Parathyroid adenoma (tissue), 2 donors: ENCODE measurements at regions not wholly inside any gene's neighbourhood (a gene's known extent, or its start where the extent isn't known, plus 50 kb on each side); places are given as distances from the start of the nearest gene placed in this dataset.

Experiments
- H2AFZ ChIP-seq: fragments of 300-600 bp; sonication (generic); one replicate; pipeline ENCODE4 v1.7.0; 2017; ENCODE audit warnings: antibody characterized with exemption, mild to moderate bottlenecking
- H3K27ac ChIP-seq: fragments of 300-600 bp; sonication (generic); one replicate; pipeline ENCODE4 v1.7.0; 2017
- H3K27me3 ChIP-seq: fragments of 300-600 bp; sonication (generic); one replicate; pipeline ENCODE4 v1.7.0; 2017; ENCODE audit warnings: low read length; ENCODE audit not compliant: control insufficient read depth, insufficient read depth
- H3K36me3 ChIP-seq: fragments of 300-600 bp; sonication (generic); one replicate; pipeline ENCODE4 v1.7.0; 2017; ENCODE audit warnings: low read length; ENCODE audit not compliant: control insufficient read depth, insufficient read depth
- H3K4me1 ChIP-seq: fragments of 300-600 bp; sonication (generic); one replicate; pipeline ENCODE4 v1.7.0; 2017; ENCODE audit warnings: control low read depth
- H3K4me2 ChIP-seq: fragments of 300-600 bp; sonication (generic); one replicate; pipeline ENCODE4 v1.7.0; 2017; ENCODE audit warnings: low read length
- H3K4me3 ChIP-seq: fragments of 300-600 bp; sonication (generic); one replicate; pipeline ENCODE4 v1.7.0; 2017; ENCODE audit warnings: low read depth, low read length
- H3K79me2 ChIP-seq: fragments of 300-600 bp; sonication (generic); one replicate; pipeline ENCODE4 v1.7.0; 2017; ENCODE audit warnings: control low read depth
- H3K9ac ChIP-seq: fragments of 300-600 bp; sonication (generic); one replicate; pipeline ENCODE4 v1.7.0; 2017; ENCODE audit warnings: mild to moderate bottlenecking
- H3K9me3 ChIP-seq: fragments of 300-600 bp; sonication (generic); one replicate; pipeline ENCODE4 v1.7.0; 2017; ENCODE audit warnings: low read length; ENCODE audit not compliant: control insufficient read depth
- CTCF ChIP-seq: fragments of 300-600 bp; sonication (generic); IDR thresholded peaks from one replicate; pipeline ENCODE4 v1.7.0; 2017; ENCODE audit warnings: antibody characterized with exemption, mild to moderate bottlenecking
- donor health status: primary hyperparathyroidism.

DNA sequence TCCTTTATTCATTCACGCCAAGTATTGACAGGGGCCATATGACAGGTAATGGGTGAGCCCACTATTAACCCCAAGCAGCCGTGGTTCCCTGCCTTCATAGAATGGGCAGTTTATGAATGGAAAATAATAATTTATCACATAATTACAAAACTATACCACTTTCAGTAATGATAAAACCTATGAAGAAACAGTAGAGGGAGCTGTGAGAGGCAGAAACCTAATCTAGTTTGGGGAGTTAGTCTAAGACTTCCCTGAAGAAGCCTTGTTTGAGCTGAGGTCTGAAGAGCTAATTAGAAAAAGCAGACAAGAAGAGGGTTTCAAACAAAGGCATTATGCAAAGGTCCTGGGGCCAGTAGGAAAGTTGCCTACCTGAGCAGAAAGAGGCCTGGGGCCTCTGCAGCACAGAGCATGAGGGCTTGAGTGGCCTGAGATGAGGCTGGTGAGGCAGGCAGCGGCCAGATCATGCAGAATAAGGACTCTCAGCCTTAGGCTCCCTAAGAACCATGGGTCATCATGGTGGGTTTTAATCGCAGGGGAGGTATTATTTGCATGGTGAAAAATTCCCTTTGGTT is 142.8 kb downstream of the ATG4C start:
- no peak overlapping the region for H3K9ac ChIP-seq
- H3K79me2 ChIP-seq, result no peaks in the 10 kb centered on the region
- H3K9me3 ChIP-seq, result no peaks in the 10 kb centered on the region
- no peaks in the 10 kb centered on the region for H3K27me3 ChIP-seq
- no peak overlapping the region for H3K27ac ChIP-seq
- no peak overlapping the region for H2AFZ ChIP-seq
- H3K4me1 ChIP-seq, result no peaks in the 10 kb centered on the region
- TF ChIP-seq CTCF, result no peak
- no peak overlapping the region for H3K4me2 ChIP-seq
- no peaks in the 10 kb centered on the region for H3K36me3 ChIP-seq
- H3K4me3 ChIP-seq, result no peak overlapping the region

GRCh38 chr1:62928885-62929284 is 145.0 kb downstream of the ATG4C start:
- Histone ChIP-seq H3K79me2 (no peaks in the 10 kb centered on the region), H2AFZ (no peak overlapping the region), H3K9ac (no peak overlapping the region), H3K9me3 (no peaks in the 10 kb centered on the region), H3K27ac (no peak overlapping the region), H3K4me2 (no peak overlapping the region), H3K4me1 (no peaks in the 10 kb centered on the region), H3K4me3 (no peak overlapping the region), H3K27me3 (no peaks in the 10 kb centered on the region), H3K36me3 (no peaks in the 10 kb centered on the region)
- no peak for TF ChIP-seq CTCF

DNA sequence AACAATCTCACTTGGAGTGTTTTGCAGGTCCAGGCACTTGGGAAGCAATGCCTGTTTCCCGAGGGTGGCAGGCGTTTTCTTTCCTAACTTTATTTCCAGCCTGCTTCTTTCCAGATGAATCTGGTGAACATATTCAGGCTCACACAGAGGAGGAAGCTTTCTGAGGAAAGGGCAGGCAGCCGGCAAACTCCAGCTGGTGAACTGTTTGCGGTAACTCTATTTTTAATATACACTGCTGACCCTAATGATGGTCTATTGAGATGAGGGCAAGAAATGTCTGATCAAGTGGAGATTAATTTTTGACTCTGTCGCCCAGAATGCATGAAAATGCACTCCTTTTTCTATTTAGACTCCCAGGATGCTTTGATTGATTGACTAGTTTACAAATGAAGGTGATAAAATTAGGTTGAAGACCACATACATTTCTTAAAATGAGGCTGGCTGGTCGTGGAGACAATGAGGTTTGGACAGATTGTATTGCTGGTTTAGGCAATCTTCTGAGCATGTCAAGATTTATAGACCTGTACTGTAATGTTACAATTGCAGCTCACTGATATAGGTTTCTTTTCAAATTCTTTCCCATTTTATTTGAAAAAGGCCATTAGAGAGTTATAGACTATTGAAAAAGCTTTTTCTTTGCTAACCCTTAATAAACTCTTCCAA is 153.8 kb downstream of the ATG4C start:
- Histone ChIP-seq H3K36me3 (no peaks in the 10 kb centered on the region), H3K4me1 (no peaks in the 10 kb centered on the region), H2AFZ (no peak overlapping the region), H3K9ac (no peak overlapping the region), H3K27ac (no peak overlapping the region), H3K27me3 (no peaks in the 10 kb centered on the region), H3K79me2 (no peaks in the 10 kb centered on the region), H3K4me2 (no peak overlapping the region), H3K9me3 (no peaks in the 10 kb centered on the region), H3K4me3 (no peak overlapping the region)
- TF ChIP-seq CTCF, result no peak

- Histone ChIP-seq H3K4me3 (no peak overlapping the region), H3K36me3 (no peaks in the 10 kb centered on the region), H3K9me3 (no peaks in the 10 kb centered on the region), H3K27me3 (no peaks in the 10 kb centered on the region), H3K9ac (no peak overlapping the region), H3K27ac (no peak overlapping the region), H3K4me2 (no peak overlapping the region), H3K79me2 (no peaks in the 10 kb centered on the region), H3K4me1 (no peaks in the 10 kb centered on the region), H2AFZ (no peak overlapping the region)
- TF ChIP-seq CTCF, result no peak
Observed at GRCh38 chr1:62941780-62942179, 157.8 kb downstream of the ATG4C start.

DNA sequence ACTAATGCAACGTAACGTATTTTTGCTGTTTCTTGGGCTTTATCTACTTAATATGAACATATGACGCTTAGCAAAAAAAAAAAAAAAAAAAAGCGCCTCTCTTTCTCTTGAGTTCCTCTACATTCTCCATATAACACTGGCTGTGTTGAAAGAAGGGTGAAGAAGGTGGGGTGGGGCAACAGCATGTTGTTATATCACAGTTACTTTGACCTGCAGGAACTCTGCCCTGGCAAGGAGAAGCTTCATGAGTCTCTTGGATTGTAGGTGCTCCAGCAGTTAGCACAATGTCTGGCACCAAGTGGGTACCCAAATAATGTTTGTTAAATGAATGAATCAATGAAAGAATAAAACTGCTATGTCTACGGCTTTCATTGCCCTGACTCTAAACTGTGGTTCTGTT is 162.6 kb downstream of the ATG4C start:
- no peaks in the 10 kb centered on the region for H3K79me2 ChIP-seq
- no peaks in the 10 kb centered on the region for H3K9me3 ChIP-seq
- H3K36me3 ChIP-seq, result no peaks in the 10 kb centered on the region
- no peak overlapping the region for H2AFZ ChIP-seq
- TF ChIP-seq CTCF, result no peak
- no peak overlapping the region for H3K4me2 ChIP-seq
- no peaks in the 10 kb centered on the region for H3K4me1 ChIP-seq
- no peaks in the 10 kb centered on the region for H3K27me3 ChIP-seq
- H3K4me3 ChIP-seq, result no peak overlapping the region
- H3K9ac ChIP-seq, result no peak overlapping the region
- H3K27ac ChIP-seq, result no peak overlapping the region
